Inferior parietal cortex (tissue), 1 donor: ENCODE measurements at regions not wholly inside any gene's neighbourhood (a gene's known extent, or its start where the extent isn't known, plus 50 kb on each side); places are given as distances from the start of the nearest gene placed in this dataset.
"Not testable (repeated sequence)": the region's sequence is repeated elsewhere in the genome, so short reads cannot be mapped to it uniquely, and the experiment has no call there.

Source experiments
- DNase-seq: peaks from one replicate; pipeline ENCODE4 v3.0.0-alpha.2; 2016; ENCODE audit errors: extremely low spot score

DNA sequence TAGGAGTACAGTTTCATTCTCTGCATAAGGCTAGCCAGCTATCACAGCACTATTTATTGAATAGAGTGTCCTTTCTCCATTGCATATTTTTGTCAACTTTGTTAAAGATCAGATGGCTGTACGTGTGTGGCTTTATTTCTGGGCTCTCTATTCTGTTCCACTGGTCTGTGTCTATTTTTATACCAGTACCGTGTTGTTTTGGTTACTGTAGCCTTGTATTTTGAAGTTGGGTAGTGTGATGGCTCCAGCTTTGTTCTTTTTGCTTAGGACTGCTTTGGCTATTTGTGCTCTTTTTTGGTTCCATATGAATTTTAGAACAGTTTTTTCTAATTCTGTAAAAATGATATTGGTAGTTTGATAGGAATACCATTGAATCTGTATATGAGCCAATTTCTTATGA lies 182.1 kb upstream of the DIAPH2 start:
- no peak for DNase-seq

DNA sequence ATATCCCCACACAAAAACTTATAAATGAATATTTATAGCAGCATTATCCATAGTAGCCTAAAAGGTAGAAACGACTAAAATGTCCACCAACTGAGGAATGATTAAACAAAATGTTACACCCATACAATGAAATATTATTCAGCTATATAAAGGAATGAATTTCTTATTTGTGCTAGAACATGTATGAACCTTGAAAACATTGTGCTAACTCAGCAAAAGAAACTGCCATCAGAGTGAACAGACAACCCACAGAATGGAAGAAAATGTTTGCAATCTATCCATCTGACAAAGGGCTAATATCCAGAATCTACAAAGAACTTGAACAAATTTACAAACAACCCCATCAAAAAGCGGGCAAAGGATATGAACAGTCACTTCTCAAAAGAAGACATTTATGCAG lies 155.3 kb upstream of the DIAPH2 start:
- DNase-seq, result not testable (repeated sequence)

DNA sequence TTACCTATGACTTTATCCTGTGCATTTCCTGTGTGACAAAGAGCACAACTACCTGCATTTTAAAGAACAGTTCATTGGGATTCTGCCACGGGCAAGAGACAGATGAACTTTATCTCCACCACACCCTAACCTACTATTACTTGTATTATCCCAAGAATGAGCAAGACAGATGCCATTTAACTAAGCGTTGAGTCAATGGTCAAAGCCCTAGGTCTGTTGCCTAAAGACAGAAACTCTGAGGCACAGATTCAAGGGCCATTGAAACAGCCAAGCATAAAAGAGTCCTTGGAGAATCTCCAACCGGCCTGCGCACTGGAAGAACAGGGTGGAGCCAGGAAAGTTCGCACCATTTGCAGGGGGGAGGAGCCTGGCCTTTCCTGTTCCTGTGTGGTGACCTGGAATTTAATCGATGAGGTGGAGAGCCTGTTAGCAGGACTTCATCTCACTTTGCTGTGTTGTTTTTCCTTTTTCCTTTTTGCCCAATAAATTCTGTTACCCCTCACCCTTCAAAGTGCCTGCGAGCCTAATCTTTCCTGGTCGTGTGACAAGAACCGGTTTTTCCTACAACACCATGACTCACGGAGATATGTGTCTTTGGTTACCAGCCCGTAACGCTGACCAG lies 146.4 kb upstream of the DIAPH2 start:
- DNase-seq, result no peak

DNA sequence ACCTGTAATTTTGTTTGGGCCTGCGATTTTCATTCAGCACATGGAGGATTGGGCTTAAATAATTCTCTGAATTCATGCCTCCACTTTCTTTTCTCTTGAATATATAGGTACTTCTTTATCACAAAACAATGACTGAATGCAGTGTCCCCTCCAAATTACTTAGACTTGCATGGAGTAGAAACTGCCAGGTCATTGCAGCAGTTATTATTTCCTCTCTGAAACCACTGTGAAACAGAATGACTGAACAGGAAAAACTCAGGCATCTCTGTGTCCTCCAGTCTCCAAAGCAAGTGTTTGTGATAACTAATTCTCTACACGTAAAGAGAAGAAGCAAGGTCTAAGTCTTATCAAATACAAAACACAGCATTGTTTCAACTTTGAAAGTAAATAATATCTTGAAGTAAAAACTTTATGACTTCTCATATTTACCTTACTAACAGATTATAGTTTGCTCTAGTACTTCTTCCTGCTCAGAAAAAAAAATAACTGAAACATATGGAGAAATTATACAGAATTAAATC lies 144.5 kb upstream of the DIAPH2 start:
- DNase-seq, result no peak

DNA sequence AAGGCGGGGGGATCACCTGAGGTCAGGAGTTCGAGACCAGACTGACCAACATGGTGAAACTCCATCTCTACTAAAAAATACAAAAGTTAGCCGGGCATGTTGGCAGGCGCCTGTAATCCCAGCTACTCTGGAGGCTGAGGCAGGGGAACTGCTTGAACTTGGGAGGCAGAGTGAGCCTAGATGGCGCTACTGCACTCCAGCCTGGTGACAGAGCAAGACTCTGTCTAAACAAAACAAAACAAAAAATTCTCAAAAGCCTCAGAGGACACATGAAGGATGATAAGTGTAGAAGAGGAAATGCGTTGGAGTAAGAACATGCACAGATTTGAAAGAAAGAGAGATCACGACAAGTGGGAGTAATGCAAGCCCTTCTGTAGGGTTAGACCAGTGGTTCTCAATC lies 138.4 kb upstream of the DIAPH2 start:
- DNase-seq, result not testable (repeated sequence)

DNA sequence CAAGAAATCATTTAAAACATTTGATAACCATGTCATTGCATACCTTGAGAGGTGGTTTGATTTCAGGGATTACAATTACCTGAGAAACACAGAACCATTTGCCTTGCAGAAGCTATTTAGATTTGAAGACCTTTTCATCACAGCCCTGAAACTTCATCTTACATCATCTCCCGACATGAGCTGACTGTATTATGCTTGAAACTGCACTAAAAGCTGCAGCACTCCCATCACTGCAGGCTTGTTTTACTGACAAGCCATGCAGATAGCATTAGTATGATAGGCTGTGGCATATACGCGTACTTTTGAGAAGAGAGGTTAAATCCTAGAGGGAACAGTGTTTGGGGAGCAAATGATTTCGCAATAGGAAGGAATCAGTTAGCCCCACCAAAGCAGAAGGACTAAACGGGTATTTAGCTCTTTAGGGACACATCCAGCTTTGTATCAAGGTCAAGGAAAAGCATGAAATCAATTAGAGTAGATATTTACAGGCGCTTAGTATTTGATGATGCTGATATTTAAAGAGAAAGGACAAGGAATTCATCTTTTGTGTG lies 133.2 kb upstream of the DIAPH2 start:
- DNase-seq, result no peak

DNA sequence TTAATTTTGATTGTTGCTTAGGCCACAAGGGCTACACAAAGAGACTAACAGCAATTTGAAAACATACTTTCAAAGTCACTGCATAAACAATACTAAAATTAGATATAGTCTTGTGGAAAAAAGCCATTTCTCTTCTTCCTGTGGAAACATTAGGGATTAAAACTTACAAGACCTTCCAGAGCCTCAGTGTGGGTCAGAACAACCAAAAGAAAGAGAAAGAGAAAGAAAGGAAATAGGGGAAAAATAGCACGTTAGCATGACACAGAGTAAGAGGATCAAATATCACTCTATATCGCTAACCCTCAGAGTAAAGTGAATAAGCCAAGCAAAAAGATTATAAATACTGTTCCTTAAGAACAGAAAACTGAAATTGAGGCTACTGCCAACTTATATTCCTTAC lies 127.8 kb upstream of the DIAPH2 start:
- no peak for DNase-seq

DNA sequence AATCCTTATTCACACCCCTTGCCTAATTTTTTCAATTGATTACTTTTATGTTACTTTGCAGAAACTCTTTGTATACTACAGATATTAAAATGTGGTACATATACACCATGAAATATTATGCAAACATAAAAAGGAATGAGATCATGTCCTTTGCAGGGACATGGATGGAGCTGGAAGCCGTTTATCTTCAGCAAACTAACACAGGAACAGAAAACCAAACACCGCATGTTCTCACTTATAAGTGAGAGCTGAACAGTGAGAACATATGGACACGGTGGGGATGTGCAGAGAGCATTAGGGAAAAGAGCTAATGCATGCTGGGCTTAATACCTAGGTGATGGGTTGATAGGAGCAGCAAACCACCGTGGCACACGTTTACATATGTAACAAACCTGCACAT lies 123.5 kb upstream of the DIAPH2 start:
- not testable (repeated sequence) for DNase-seq

DNA sequence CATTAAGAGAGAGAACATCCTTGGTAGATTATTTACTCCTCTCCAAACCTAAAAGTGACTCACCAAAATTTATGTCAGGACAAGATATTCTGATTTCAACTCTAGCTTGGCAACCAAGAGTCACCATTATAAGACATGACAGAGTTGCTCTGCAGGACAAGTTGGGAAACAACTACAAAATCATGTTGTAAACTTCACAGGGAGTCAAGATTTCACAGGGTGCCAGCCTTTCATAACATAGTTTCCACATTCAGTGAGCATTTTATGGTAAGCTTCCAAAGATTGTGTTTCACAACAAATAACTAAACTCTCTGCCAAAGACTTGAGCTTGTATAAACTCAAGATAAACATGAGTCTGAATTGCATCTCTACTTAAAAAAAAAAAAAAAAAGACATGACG lies 121.0 kb upstream of the DIAPH2 start:
- DNase-seq, result no peak

DNA sequence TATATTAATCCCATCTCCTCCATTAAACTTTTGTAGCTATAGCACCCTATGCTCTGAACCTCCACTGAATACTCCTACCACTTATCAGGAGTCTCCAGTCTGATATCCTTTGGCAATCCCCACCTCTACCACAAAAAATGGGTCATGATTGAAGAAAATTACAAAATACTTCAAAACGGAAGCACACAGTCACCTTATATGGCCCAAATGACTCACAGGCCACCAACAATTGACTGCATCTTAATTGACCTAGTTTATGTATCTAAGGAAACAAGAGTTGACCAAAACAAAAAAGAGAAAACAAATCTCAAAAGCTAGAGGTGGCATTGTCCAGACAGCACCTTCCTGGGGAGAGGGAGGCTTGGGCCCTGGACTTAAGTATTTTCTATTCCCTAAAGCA lies 120.0 kb upstream of the DIAPH2 start:
- DNase-seq, result no peak

DNA sequence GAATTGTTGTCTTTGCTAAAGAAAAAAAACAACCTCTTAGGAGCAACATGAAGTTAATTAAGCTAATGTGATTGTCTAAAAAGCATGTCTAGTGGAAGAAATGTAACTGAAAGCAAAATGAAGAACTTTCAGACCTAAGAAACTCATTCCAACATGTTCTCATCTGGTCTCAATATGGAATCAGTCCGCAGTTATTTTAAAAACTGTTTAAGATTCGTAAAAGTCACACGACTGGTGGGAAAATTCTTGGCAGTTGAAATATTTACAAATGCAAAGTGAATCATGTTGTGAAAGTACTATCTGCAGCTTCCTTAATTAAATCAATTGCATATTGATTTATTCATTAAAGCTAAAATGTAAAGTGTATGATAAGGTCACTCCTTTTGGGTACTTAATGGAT lies 117.8 kb upstream of the DIAPH2 start:
- DNase-seq, result no peak

DNA sequence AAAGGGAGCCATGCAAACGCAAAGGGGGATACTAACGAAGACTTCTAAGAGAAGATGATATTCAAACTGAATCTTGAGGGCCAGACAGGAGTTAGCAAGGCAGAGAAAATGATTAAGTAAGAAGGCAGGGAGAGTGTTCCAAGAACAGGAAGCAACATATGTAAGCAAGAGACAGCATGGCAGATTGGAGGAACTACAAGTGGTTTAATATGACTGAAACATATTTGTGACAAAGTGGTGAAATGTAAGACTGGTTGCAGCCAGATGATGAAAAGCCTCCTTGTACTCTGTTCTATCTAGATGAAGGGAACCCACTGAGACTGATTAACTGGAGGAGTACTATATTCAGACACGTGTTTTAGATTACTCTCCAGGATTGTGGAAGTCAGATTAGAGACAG lies 116.6 kb upstream of the DIAPH2 start:
- no peak for DNase-seq

DNA sequence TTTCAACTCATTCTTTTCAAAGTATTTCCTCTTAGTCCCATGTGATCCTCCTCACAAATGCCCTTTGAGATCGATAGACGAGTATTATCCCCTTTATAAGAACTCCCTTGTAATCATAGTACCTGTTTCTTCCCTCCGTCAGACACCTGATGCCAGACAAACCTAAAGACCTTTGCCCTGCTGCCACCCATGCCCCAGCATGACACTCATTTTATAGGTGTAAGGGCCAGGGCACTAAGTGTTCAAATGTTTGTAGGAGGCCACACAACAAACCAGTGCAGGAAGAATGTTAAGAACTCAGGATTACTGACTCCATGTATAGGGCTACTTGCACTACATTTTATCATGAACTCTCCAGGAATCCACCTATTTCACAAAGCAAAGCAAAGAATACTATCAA lies 115.6 kb upstream of the DIAPH2 start:
- DNase-seq, result no peak

DNA sequence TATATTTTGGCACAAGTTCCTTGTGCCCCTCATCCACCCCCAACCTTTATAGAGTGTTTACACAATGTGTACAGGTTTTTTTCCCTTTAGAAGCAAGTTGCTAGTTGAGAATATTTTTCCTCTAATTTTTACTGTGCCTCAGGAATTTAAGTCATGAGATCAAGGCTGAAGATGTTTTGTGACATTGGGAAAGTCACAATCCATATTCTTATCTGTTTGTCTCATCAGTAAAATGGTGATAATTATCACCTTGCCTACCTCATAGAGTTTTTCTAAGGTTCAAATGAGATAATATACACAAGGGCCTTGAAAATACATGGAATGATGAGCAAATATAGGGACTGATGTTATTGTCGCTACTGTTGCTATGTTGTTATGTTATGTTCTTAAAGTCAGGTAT lies 109.6 kb upstream of the DIAPH2 start:
- DNase-seq, result no peak

DNA sequence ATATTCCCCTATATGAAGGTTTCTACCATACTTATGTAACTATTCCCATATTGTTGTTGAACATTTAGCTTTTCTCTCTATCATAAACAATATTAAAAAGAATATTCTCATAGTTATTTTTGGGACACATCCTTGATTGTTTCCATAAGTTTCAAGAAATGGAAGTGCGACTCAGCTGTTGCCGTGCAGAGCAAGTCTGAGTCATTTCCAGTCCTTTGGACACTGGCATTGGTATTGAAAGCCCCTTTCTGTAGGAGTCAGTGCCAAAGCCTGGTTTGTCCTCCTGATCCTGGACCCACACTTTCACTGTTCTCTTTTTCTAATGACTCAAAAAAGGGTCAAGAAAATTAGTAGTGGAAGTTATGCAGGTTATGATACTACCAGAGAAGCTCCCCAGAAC lies 108.3 kb upstream of the DIAPH2 start:
- DNase-seq, result no peak

DNA sequence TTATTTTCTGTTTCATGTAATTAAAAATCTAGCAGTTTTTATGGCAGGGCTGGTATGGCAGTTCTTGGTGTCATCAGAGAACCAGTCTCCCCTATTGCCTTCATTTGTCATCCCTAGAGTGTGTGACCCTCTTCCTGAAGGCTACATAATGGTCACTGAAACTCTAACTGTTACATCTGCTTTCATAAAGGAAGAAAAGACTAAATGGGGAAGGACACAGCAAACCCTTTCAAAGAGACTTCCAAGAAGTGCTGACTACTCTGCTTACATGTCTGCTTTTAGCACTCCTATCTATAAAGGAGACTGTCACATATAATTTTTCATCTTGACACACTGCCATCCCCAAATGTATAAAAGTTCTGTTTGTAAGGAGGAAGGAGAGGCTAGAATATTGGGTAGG lies 105.9 kb upstream of the DIAPH2 start:
- DNase-seq, result no peak

DNA sequence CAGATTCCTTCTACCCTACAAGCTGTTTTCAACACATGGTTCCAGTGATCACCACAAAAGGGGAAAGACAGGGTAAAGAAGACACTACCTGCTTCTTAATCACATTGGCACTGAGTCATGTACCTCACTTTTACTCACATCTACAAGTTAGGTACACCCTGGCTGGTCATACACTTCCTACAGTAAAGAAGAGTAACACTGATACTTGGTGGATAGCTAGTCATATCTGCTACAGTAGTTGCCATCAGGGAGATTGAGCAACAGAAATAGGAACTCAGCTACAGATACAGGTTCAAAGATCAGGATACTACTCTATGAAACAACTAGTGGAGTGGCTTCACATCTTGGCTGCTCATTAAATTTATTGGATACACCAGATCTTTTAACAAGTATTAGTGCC lies 105.4 kb upstream of the DIAPH2 start:
- no peak for DNase-seq

DNA sequence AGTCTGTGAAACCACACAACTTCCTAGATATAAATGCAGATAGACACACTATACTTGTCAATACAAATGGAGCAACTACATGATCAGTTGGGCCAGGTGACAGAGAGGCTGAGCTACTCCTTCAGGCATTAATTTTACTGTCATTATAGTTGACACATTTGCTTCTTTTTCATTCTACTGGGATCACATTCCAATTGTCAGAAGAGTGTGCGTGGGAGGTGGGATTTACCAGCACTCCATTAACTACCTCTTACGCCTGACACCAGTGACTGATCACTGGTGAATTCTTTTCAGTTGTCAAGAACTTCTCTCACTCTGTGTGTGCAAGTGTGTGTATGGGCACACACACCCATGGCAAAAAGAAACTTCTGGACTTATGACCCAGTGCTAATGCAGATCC lies 94.2 kb upstream of the DIAPH2 start:
- no peak for DNase-seq

DNA sequence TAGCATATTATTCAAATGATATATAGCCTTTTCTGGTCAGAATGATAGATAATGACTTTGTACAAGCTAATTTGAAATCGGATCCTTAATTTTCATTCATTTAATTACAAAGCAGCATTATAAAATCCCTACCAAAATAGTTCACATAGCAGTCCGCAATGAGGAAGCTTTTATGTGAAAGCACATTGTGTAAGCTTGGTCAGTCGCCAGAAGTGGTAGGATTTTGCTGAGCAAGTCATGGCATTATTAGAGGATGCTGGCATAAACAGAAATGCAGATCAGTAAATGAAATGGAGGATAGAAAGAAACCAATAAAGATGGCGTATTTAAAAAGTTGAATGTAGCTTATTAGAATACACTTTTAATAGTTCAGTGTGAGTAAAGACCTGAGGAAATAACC lies 93.2 kb upstream of the DIAPH2 start:
- DNase-seq, result peak; percentile 11

DNA sequence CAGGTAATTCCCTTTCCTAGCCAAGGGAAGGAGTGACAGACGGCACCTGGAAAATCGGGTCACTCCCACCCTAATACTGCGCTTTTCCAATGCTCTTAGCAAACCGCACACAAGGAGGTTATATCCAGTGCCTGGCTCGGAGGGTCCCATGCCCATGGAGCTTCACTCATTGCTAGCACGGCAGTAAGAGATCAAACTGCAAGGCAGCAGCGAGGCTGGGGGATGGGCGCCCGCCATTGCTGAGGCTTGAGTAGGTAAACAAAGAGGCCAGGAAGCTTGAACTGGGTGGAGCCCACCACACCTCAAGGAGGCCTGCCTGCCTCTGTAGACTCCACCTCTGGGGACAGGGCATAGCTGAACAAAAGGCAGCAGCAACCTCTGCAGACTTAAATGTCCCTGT lies 86.8 kb upstream of the DIAPH2 start:
- not testable (repeated sequence) for DNase-seq

DNA sequence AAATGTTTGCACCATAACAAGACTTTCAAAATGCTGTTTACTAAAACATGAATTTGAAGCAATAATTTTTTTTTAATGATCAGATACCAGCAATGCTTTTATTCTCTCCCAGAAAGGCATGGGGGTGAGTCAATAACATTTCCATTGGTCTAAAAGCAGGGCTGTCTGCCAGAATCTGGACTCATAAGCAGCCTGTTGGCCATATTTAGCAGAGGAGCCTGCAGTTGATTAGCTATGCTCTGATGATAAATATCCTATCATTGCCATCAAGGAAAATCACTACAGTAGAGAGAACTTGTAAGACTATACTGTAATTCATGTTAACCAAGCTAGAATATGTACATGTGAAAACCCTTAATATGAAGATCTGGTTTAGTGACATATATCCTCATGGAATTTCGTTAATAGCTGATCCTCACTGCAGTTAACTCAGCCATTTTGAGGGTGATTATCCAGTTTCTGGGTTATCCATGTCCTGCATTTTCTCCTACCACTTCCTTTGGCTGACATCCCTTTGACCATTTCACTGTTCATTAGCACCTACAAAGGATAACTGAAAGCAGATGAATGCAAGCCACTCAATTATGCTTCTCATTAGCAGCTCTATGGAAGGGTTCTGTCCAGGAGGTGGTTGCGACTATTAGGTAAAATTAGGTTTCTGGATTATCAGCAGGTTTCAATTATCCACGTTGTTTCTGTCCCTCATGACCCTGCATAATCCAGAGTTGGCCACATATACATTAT lies 72.9 kb upstream of the DIAPH2 start:
- no peak for DNase-seq

DNA sequence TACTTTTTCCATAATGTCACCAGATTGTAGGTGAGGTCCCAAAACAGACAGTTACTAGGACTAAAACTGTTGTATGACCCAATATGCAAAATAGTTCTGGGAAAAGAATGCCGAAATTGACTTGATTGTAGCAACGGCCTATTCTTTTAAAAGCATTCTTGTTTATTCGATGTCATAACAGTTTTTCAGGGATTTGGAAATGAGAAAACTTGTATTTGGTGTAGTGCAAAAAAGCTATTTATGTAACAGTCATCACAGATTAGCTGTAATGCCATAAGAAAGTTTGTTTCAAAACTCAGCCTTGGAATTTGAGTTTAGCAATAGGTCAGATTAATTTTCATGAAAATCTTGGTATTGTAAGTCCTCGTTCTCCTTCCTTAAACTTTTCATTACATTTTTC lies 69.2 kb upstream of the DIAPH2 start:
- no peak for DNase-seq

DNA sequence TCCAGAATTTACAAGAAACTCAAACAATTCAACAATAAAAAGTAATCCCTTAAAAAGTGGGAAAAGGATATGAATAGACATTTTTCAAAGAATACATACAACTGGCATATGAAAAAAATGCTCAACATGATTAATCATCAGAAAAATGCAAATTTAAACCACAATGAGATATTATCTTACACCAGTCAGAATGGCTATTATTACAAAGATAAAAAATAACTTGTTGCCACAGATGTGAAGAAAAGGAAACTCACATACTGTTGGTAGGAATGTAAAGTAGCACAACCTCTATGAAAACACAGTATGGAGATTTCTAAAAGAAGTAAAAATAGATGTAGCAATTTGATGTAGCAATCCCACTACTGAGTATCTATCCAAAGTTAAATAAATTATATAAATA lies 65.1 kb upstream of the DIAPH2 start:
- no peak for DNase-seq
